PC-3 (cell line): ENCODE measurements at regions not wholly inside any gene's neighbourhood (a gene's known extent, or its start where the extent isn't known, plus 50 kb on each side); places are given as distances from the start of the nearest gene placed in this dataset.

ENCODE experiments used
- ATAC-seq: fragments of 200-7000 bp; cut with Tn5 transposase; 2 replicates; pipeline ENCODE4 v1.9.1; 2020; ENCODE audit warnings: mild to moderate bottlenecking, moderate library complexity
- BruUV-seq: library from RNA; stranded (reverse); fragments of 400-500 nt; replicated peaks from 2 replicates; lab custom pipeline; 2021; lab: Mats Ljungman, UMichigan
- CTCF ChIA-PET: fragments of 300-600 bp; sonication (Branson Sonifier 250); formaldehyde crosslinking; loops from one replicate; lab custom pipeline; 2022; ENCODE audit warnings: antibody characterized with exemption; lab: Charles Lee
- POLR2A ChIA-PET: fragments of 300-600 bp; sonication (Branson Sonifier 250); formaldehyde crosslinking; loops from one replicate; lab custom pipeline; 2022; ENCODE audit warnings: antibody characterized with exemption; ENCODE audit not compliant: unreplicated experiment; lab: Charles Lee
- DNase-seq: peaks from one replicate; pipeline ENCODE4 v3.0.0-alpha.2; 2015
- H2AFZ ChIP-seq: fragments of 300-600 bp; sonication (generic); 2 replicates; pipeline ENCODE4 v1.6.0; 2016; ENCODE audit warnings: antibody characterized with exemption, low read length
- H3F3A ChIP-seq: fragments of 300-600 bp; sonication (generic); one replicate; pipeline ENCODE4 v1.6.0; 2017; ENCODE audit warnings: antibody characterized with exemption, low read length, control low read depth, mild to moderate bottlenecking; ENCODE audit not compliant: unreplicated experiment
- H3K27ac ChIP-seq: fragments of 300-600 bp; sonication (generic); 2 replicates; pipeline ENCODE4 v1.5.1; 2016; ENCODE audit warnings: mild to moderate bottlenecking, low read length
- H3K27me3 ChIP-seq: fragments of 300-600 bp; sonication (generic); 2 replicates; pipeline ENCODE4 v1.6.1; 2016; ENCODE audit warnings: low read length, mixed read lengths
- H3K36me3 ChIP-seq: fragments of 300-600 bp; sonication (generic); 2 replicates; pipeline ENCODE4 v1.6.1; 2016; ENCODE audit warnings: low read depth, mixed run types, low read length, mixed read lengths
- H3K4me1 ChIP-seq: fragments of 300-600 bp; sonication (generic); 2 replicates; pipeline ENCODE4 v1.5.1; 2016; ENCODE audit warnings: low read length; ENCODE audit not compliant: insufficient read depth
- H3K4me2 ChIP-seq: fragments of 300-600 bp; sonication (generic); 2 replicates; pipeline ENCODE4 v1.6.0; 2016; ENCODE audit warnings: low read length
- H3K4me3 ChIP-seq: fragments of 300-600 bp; sonication (generic); 2 replicates; pipeline ENCODE4 v1.5.1; 2016; ENCODE audit warnings: mild to moderate bottlenecking, low read length, mixed read lengths
- H3K79me2 ChIP-seq: fragments of 300-600 bp; sonication (generic); 2 replicates; pipeline ENCODE4 v1.6.1; 2017; ENCODE audit warnings: low read length, mixed read lengths
- H3K9ac ChIP-seq: fragments of 300-600 bp; sonication (generic); 2 replicates; pipeline ENCODE4 v1.6.0; 2016; ENCODE audit warnings: mild to moderate bottlenecking, low read length
- H3K9me2 ChIP-seq: fragments of 300-600 bp; sonication (generic); replicated peaks from 2 replicates; pipeline ENCODE4 v1.6.1; 2016; ENCODE audit warnings: mixed run types, low read length, mixed read lengths
- H3K9me3 ChIP-seq: fragments of 300-600 bp; sonication (generic); 2 replicates; pipeline ENCODE4 v1.6.1; 2016; ENCODE audit warnings: low read length, mixed read lengths
- H4K20me1 ChIP-seq: fragments of 300-600 bp; sonication (generic); 2 replicates; pipeline ENCODE4 v1.6.1; 2016; ENCODE audit warnings: low read length, mixed read lengths
- CTCF ChIP-seq: fragments of 300-600 bp; sonication (generic); conservative IDR thresholded peaks from 2 replicates; pipeline ENCODE4 v1.5.1; 2017; ENCODE audit warnings: antibody characterized with exemption, low read depth, mild to moderate bottlenecking, low read length
- EZH2 ChIP-seq: fragments of 300-600 bp; sonication (generic); IDR thresholded peaks from one replicate; pipeline ENCODE4 v1.6.1; 2017; ENCODE audit warnings: antibody characterized with exemption, mild to moderate bottlenecking, low read length; ENCODE audit not compliant: unreplicated experiment
- EZH2phosphoT487 ChIP-seq: fragments of 300-600 bp; sonication (generic); IDR thresholded peaks from 2 replicates; pipeline ENCODE4 v1.6.1; 2018; ENCODE audit warnings: mild to moderate bottlenecking, antibody characterized with exemption, low read length, borderline replicate concordance
- intact Hi-C: fragments of 100-400 bp; cut with micrococcal nuclease; formaldehyde crosslinking; loops from 2 replicates; pipeline ENCODE4 v1.9.0; 2023

GRCh38 chrX:42616981-42617380 is 161.0 kb downstream of the PPP1R2C start:
- Histone ChIP-seq H2AFZ (no peak overlapping the region), H3K9me2 (no peaks in the 10 kb centered on the region), H3K36me3 (no peaks in the 10 kb centered on the region), H3K4me1 (no peaks in the 10 kb centered on the region), H3K9me3 (no peaks in the 10 kb centered on the region), H3K9ac (no peak overlapping the region), H3F3A (no peaks in the 10 kb centered on the region), H3K4me3 (no peak overlapping the region), H3K79me2 (no peaks in the 10 kb centered on the region), H4K20me1 (no peaks in the 10 kb centered on the region), H3K27ac (no peak overlapping the region), H3K27me3 (no peaks in the 10 kb centered on the region), H3K4me2 (no peak overlapping the region)
- ChIA-PET POLR2A (no interaction called here), CTCF (no interaction called here)
- TF ChIP-seq EZH2phosphoT487 (no peak), EZH2 (no peak), CTCF (no peak)
- no peak for ATAC-seq
- BruUV-seq: no TSS peak
- intact Hi-C loops: no loop called here
- DNase-seq: no peak

GRCh38 chrX:42615161-42615563 is 162.8 kb downstream of the PPP1R2C start:
- Histone ChIP-seq H3K27ac (no peak overlapping the region), H3K9me2 (no peaks in the 10 kb centered on the region), H3K27me3 (no peaks in the 10 kb centered on the region), H3F3A (no peaks in the 10 kb centered on the region), H3K4me1 (no peaks in the 10 kb centered on the region), H3K79me2 (no peaks in the 10 kb centered on the region), H3K9ac (no peak overlapping the region), H2AFZ (no peak overlapping the region), H3K9me3 (no peaks in the 10 kb centered on the region), H3K36me3 (no peaks in the 10 kb centered on the region), H4K20me1 (no peaks in the 10 kb centered on the region), H3K4me3 (no peak overlapping the region), H3K4me2 (no peak overlapping the region)
- ChIA-PET POLR2A (no interaction called here), CTCF (no interaction called here)
- BruUV-seq: no TSS peak
- ATAC-seq: no peak
- TF ChIP-seq EZH2 (no peak), EZH2phosphoT487 (no peak), CTCF (peak; percentile 38; the same call in 1 of the 2 replicates)
- DNase-seq: peak; percentile 19
- intact Hi-C loops: no loop called here

GRCh38 chrX:42606591-42606990 is 171.4 kb downstream of the PPP1R2C start:
- Histone ChIP-seq H3K79me2 (no peaks in the 10 kb centered on the region), H3K4me1 (no peaks in the 10 kb centered on the region), H3K9ac (no peak overlapping the region), H3K36me3 (no peaks in the 10 kb centered on the region), H2AFZ (no peak overlapping the region), H3K9me2 (no peaks in the 10 kb centered on the region), H3K27ac (no peak overlapping the region), H3K4me2 (no peak overlapping the region), H3F3A (no peaks in the 10 kb centered on the region), H3K4me3 (no peak overlapping the region), H3K27me3 (no peaks in the 10 kb centered on the region), H3K9me3 (no peaks in the 10 kb centered on the region), H4K20me1 (no peaks in the 10 kb centered on the region)
- ATAC-seq: no peak
- ChIA-PET CTCF (no interaction called here), POLR2A (no interaction called here)
- TF ChIP-seq EZH2 (no peak), EZH2phosphoT487 (no peak), CTCF (no peak)
- intact Hi-C loops: no loop called here
- DNase-seq: no peak
- BruUV-seq: no TSS peak
